SK-N-SH (cell line): ENCODE measurements at regions not wholly inside any gene's neighbourhood (a gene's known extent, or its start where the extent isn't known, plus 50 kb on each side); places are given as distances from the start of the nearest gene placed in this dataset.

ENCODE experiments used
- CTCF ChIA-PET: fragments of 300-600, 350-600 bp; formaldehyde crosslinking; extraction: SDS; loops from one replicate; lab custom pipeline; 2021; lab: Yijun Ruan, JAX
- POLR2A ChIA-PET: fragments of 350-600 bp; sonication (Branson Sonifier 250); formaldehyde crosslinking; extraction: SDS; loops from one replicate; lab custom pipeline; 2020; ENCODE audit warnings: antibody characterized with exemption, inconsistent platforms; lab: Yijun Ruan, JAX
- DNase-seq: peaks from one replicate; pipeline ENCODE4 v3.0.0; 2012
- H2AFZ ChIP-seq: fragments of 200-600 bp; sonication (generic); 2 replicates; pipeline ENCODE4 v1.8.1; 2016; ENCODE audit warnings: antibody characterized with exemption, mild to moderate bottlenecking, low read depth
- H3F3A ChIP-seq: fragments of 200-600 bp; sonication (generic); replicated peaks from 2 replicates; pipeline ENCODE3; 2016; ENCODE audit warnings: antibody characterized with exemption, mild to moderate bottlenecking; ENCODE audit not compliant: insufficient read depth
- H3K27ac ChIP-seq, 2 experiments: fragments of 200-500 bp in 1 of 2; fragments of 200-600 bp in 1 of 2; sonication (Bioruptor generic) in 1 of 2; sonication (generic), shearing (Covaris generic) in 1 of 2; 2 replicates each; pipeline versions ENCODE4 v1.5.1 to v1.6.1; 2014 to 2016; ENCODE audit warnings: low read depth in 2 of 2, inconsistent platforms in 1 of 2, low read length in 1 of 2, mild to moderate bottlenecking in 1 of 2, mixed read lengths in 1 of 2
- H3K27me3 ChIP-seq: fragments of 200-600 bp; sonication (generic), shearing (Covaris generic); 2 replicates; pipeline ENCODE4 v1.6.1; 2016; ENCODE audit warnings: mixed run types; ENCODE audit not compliant: insufficient read depth
- H3K36me3 ChIP-seq, 2 experiments: fragments of 200-500 bp in 1 of 2; fragments of 200-600 bp in 1 of 2; sonication (Bioruptor generic) in 1 of 2; sonication (generic) in 1 of 2; replicated peaks in 1 of 2; 2 replicates each; pipeline versions ENCODE3 to v1.5.1; 2014 to 2016; ENCODE audit warnings: low read length in 1 of 2, mild to moderate bottlenecking in 1 of 2; ENCODE audit not compliant: insufficient read depth in 2 of 2, control insufficient read depth in 1 of 2
- H3K4me1 ChIP-seq, 2 experiments: fragments of 200-500 bp in 1 of 2; fragments of 200-600 bp in 1 of 2; sonication (Bioruptor generic) in 1 of 2; sonication (generic), shearing (Covaris generic) in 1 of 2; 2 replicates each; pipeline versions ENCODE4 v1.5.1 to v1.6.1; 2014 to 2016; ENCODE audit warnings: low read depth in 1 of 2, low read length in 1 of 2, mixed run types in 1 of 2; ENCODE audit not compliant: insufficient read depth in 2 of 2, control insufficient read depth in 1 of 2
- H3K4me2 ChIP-seq: fragments of 200-600 bp; sonication (generic), shearing (Covaris generic); 2 replicates; pipeline ENCODE4 v1.6.1; 2017; ENCODE audit warnings: mixed run types
- H3K4me3 ChIP-seq, 2 experiments: fragments of 200-500 bp in 1 of 2; fragments of 200-600 bp in 1 of 2; sonication (Bioruptor generic) in 1 of 2; sonication (generic), shearing (Covaris generic) in 1 of 2; 2 replicates each; pipeline versions ENCODE4 v1.5.1 to v1.8.1; 2014 to 2016; ENCODE audit warnings: low read depth in 2 of 2, inconsistent platforms in 1 of 2, low read length in 1 of 2, mild to moderate bottlenecking in 1 of 2, mixed read lengths in 1 of 2, moderate library complexity in 1 of 2
- H3K79me2 ChIP-seq: fragments of 200-600 bp; sonication (generic); 2 replicates; pipeline ENCODE4 v1.8.1; 2017; ENCODE audit warnings: mild to moderate bottlenecking; ENCODE audit not compliant: insufficient read depth
- H3K9ac ChIP-seq: fragments of 200-600 bp; sonication (generic); 2 replicates; pipeline ENCODE4 v1.6.1; 2017; ENCODE audit warnings: mixed run types
- H3K9me2 ChIP-seq: fragments of 200-600 bp; sonication (generic); 2 replicates; pipeline ENCODE4 v1.6.1; 2017; ENCODE audit warnings: mixed run types
- H3K9me3 ChIP-seq: fragments of 200-600 bp; sonication (generic); 2 replicates; pipeline ENCODE4 v1.6.1; 2017; ENCODE audit warnings: mixed run types, mild to moderate bottlenecking, moderate library complexity
- H4K20me1 ChIP-seq: fragments of 200-600 bp; sonication (generic); 2 replicates; pipeline ENCODE4 v1.6.1; 2017; ENCODE audit warnings: mild to moderate bottlenecking, mixed run types; ENCODE audit not compliant: insufficient read depth
- ELF1 ChIP-seq: IDR thresholded peaks from 2 replicates; pipeline ENCODE4 v1.4.0; 2012
- EZH2phosphoT487 ChIP-seq: fragments of 200-600 bp; sonication (generic); IDR thresholded peaks from 2 replicates; pipeline ENCODE4 v1.6.1; 2017; ENCODE audit warnings: low read depth, mixed run types, mild to moderate bottlenecking, antibody characterized with exemption, moderate library complexity, borderline replicate concordance
- FOXJ3 ChIP-seq: sonication (generic); formaldehyde crosslinking; IDR thresholded peaks from 2 replicates; pipeline ENCODE4 v1.5.1; 2020; ENCODE audit warnings: mild to moderate bottlenecking, missing genetic modification reagents
- FOXM1 ChIP-seq: IDR thresholded peaks from 2 replicates; pipeline ENCODE4 v1.4.0; 2012; ENCODE audit warnings: low read depth, mild to moderate bottlenecking
- IRF3 ChIP-seq: fragments of 150-350 bp; IDR thresholded peaks from 2 replicates; pipeline ENCODE4 v1.6.1; 2016; ENCODE audit warnings: mild to moderate bottlenecking, low read depth, low read length
- JUND ChIP-seq: IDR thresholded peaks from 2 replicates; pipeline ENCODE4 v1.4.0; 2012
- NRF1 ChIP-seq: IDR thresholded peaks from 2 replicates; pipeline ENCODE4 v1.6.1; 2012; ENCODE audit warnings: low read depth, mild to moderate bottlenecking, low read length
- RXRA ChIP-seq: IDR thresholded peaks from 2 replicates; pipeline ENCODE4 v1.4.0; 2012; ENCODE audit warnings: low read depth, mild to moderate bottlenecking, borderline replicate concordance
- SMC3 ChIP-seq: IDR thresholded peaks from 2 replicates; pipeline ENCODE4 v1.6.1; 2012; ENCODE audit warnings: low read depth, low read length, improper control_type of control experiment
- TAF1 ChIP-seq: IDR thresholded peaks from 2 replicates; pipeline ENCODE4 v1.6.1; 2012; ENCODE audit warnings: low read depth, mild to moderate bottlenecking, low read length, moderate library complexity, borderline replicate concordance
- YY1 ChIP-seq: IDR thresholded peaks from 2 replicates; pipeline ENCODE4 v1.4.0; 2012; ENCODE audit warnings: low read depth, mild to moderate bottlenecking
- ZBTB33 ChIP-seq: IDR thresholded peaks from 2 replicates; pipeline ENCODE4 v1.4.0; 2012; ENCODE audit warnings: low read depth, borderline replicate concordance
- WGBS: methylation state at CpG from one replicate; pipeline ENCODE4 v1.1.6; 2017; ENCODE audit warnings: low lambda C conversion rate; 5-methylcytosine and 5-hydroxymethylcytosine counted together
- TF ChIP-seq, protein P1 (sequence below): IDR thresholded peaks from 2 replicates; pipeline ENCODE4 v1.6.1; 2012; ENCODE audit warnings: mild to moderate bottlenecking, low read depth, low read length, moderate library complexity
- TF ChIP-seq, protein P2 (sequence below): IDR thresholded peaks from 2 replicates; pipeline ENCODE4; 2012
- TF ChIP-seq, protein P3 (sequence below): IDR thresholded peaks from 2 replicates; pipeline ENCODE4 v1.4.0; 2012; ENCODE audit warnings: low read depth

DNA sequence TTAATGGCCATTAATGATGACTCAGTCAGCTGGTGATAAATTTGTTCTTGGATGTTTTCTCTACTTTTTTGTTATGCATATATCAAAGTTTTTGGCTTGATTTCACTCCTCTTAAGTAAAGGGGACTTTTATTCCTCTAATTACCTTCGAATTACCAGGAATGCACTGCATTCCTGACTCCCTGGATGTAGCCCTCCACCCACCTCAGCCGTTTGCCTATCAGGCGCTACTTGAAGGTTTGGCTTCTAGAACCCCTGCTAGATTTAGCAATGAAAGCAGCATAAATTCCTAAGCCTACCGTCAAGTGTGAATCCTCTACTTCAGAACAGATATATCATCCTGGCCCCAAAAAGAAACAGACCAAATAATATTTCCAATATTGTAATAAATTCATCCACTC, 387.8 kb upstream of the ADGRL2 start (continued):
- TF ChIP-seq, protein P1, sequence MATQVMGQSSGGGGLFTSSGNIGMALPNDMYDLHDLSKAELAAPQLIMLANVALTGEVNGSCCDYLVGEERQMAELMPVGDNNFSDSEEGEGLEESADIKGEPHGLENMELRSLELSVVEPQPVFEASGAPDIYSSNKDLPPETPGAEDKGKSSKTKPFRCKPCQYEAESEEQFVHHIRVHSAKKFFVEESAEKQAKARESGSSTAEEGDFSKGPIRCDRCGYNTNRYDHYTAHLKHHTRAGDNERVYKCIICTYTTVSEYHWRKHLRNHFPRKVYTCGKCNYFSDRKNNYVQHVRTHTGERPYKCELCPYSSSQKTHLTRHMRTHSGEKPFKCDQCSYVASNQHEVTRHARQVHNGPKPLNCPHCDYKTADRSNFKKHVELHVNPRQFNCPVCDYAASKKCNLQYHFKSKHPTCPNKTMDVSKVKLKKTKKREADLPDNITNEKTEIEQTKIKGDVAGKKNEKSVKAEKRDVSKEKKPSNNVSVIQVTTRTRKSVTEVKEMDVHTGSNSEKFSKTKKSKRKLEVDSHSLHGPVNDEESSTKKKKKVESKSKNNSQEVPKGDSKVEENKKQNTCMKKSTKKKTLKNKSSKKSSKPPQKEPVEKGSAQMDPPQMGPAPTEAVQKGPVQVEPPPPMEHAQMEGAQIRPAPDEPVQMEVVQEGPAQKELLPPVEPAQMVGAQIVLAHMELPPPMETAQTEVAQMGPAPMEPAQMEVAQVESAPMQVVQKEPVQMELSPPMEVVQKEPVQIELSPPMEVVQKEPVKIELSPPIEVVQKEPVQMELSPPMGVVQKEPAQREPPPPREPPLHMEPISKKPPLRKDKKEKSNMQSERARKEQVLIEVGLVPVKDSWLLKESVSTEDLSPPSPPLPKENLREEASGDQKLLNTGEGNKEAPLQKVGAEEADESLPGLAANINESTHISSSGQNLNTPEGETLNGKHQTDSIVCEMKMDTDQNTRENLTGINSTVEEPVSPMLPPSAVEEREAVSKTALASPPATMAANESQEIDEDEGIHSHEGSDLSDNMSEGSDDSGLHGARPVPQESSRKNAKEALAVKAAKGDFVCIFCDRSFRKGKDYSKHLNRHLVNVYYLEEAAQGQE, result no peak
- no peak for TF ChIP-seq SMC3

GRCh38 chr1:81410941-81411340, 389.8 kb upstream of the ADGRL2 start:
- peaks cover 0 to 18% of the 10 kb centered on the region in 2 experiments; a peak in 2 of 4 replicates for H3K4me1 ChIP-seq
- no peaks in the 10 kb centered on the region for H3K36me3 ChIP-seq
- H3K4me3 ChIP-seq, result no peak overlapping the region
- no peaks in the 10 kb centered on the region for H3K9me2 ChIP-seq
- no peak overlapping the region for H2AFZ ChIP-seq
- H4K20me1 ChIP-seq, result no peaks in the 10 kb centered on the region
- no peaks in the 10 kb centered on the region for H3K79me2 ChIP-seq
- ChIA-PET POLR2A (interaction anchor here (1.6 kb wide), 1 partner anchor 389 kb away, joined by 5 read pairs; the partner anchor contains the start of gene ADGRL2), CTCF (no interaction called here)
- TF ChIP-seq, protein P2, sequence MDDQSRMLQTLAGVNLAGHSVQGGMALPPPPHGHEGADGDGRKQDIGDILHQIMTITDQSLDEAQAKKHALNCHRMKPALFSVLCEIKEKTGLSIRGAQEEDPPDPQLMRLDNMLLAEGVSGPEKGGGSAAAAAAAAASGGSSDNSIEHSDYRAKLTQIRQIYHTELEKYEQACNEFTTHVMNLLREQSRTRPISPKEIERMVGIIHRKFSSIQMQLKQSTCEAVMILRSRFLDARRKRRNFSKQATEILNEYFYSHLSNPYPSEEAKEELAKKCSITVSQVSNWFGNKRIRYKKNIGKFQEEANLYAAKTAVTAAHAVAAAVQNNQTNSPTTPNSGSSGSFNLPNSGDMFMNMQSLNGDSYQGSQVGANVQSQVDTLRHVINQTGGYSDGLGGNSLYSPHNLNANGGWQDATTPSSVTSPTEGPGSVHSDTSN, result no peak
- no peak for TF ChIP-seq EZH2phosphoT487
- TF ChIP-seq FOXJ3 (CRISPR knock-in tag), result no peak
- TF ChIP-seq ZBTB33, result no peak
- TF ChIP-seq TAF1, result no peak
- TF ChIP-seq YY1, result no peak
- TF ChIP-seq JUND, result no peak
- no peak for TF ChIP-seq ELF1
- no peak for TF ChIP-seq RXRA
- no peak for TF ChIP-seq NRF1
- TF ChIP-seq IRF3, result no peak
- TF ChIP-seq, protein P3, sequence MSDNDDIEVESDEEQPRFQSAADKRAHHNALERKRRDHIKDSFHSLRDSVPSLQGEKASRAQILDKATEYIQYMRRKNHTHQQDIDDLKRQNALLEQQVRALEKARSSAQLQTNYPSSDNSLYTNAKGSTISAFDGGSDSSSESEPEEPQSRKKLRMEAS, result no peak
- TF ChIP-seq FOXM1, result no peak
- TF ChIP-seq SMC3, result no peak
- H3K27me3 ChIP-seq, result no peaks in the 10 kb centered on the region
- 91% methylated on average over 3 of the region's 3 CpGs for WGBS
- H3K9me3 ChIP-seq, result no peaks in the 10 kb centered on the region
- H3K9ac ChIP-seq, result no peak overlapping the region
- H3K27ac ChIP-seq, result no peak overlapping the region; a peak in 1 of 4 replicates
- no peaks in the 10 kb centered on the region for H3F3A ChIP-seq
- H3K4me2 ChIP-seq, result no peak overlapping the region
- no peak for DNase-seq
